CD14-positive monocyte (primary cell): ENCODE measurements at regions not wholly inside any gene's neighbourhood (a gene's known extent, or its start where the extent isn't known, plus 50 kb on each side); places are given as distances from the start of the nearest gene placed in this dataset.

Experiments
- DNase-seq, 3 donors: peaks; one replicate each; pipeline ENCODE4 v3.0.0-alpha.2; 2011 to 2022
- H2AFZ ChIP-seq: 2 replicates; pipeline ENCODE4 v1.6.0; 2012; ENCODE audit warnings: mild to moderate bottlenecking, low read depth, low read length, inconsistent platforms; ENCODE audit not compliant: insufficient read depth, poor library complexity, severe bottlenecking
- H3K27ac ChIP-seq, 2 donors: 1 replicate in 1 of 2; 2 replicates in 1 of 2; pipeline ENCODE4 v1.5.1; 2012 to 2013; ENCODE audit warnings: low read length in 2 of 2, control low read depth in 1 of 2, inconsistent platforms in 1 of 2, low read depth in 1 of 2, mild to moderate bottlenecking in 1 of 2
- H3K27me3 ChIP-seq, 2 donors: one replicate each; pipeline versions ENCODE4 v1.6.0 to v1.6.1; 2011 to 2013; ENCODE audit warnings: low read length in 2 of 2; ENCODE audit not compliant: control insufficient read depth in 2 of 2, insufficient read depth in 2 of 2
- H3K36me3 ChIP-seq, 2 donors: replicated peaks in 1 of 2; 1 replicate in 1 of 2; 2 replicates in 1 of 2; pipeline versions ENCODE4 v1.5.1 to v1.6.1; 2012 to 2013; ENCODE audit warnings: low read length in 2 of 2, control low read depth in 1 of 2, inconsistent platforms in 1 of 2, mild to moderate bottlenecking in 1 of 2; ENCODE audit not compliant: insufficient read depth in 2 of 2, control insufficient read depth in 1 of 2
- H3K4me1 ChIP-seq, 2 donors: 1 replicate in 1 of 2; 2 replicates in 1 of 2; pipeline versions ENCODE4 v1.5.1 to v1.6.1; 2012 to 2013; ENCODE audit warnings: low read length in 2 of 2, control low read depth in 1 of 2, inconsistent platforms in 1 of 2, mild to moderate bottlenecking in 1 of 2, moderate library complexity in 1 of 2; ENCODE audit not compliant: insufficient read depth in 2 of 2, control insufficient read depth in 1 of 2
- H3K4me2 ChIP-seq: replicated peaks from 2 replicates; pipeline ENCODE3; 2012; ENCODE audit warnings: low read length, moderate library complexity, mild to moderate bottlenecking; ENCODE audit not compliant: poor library complexity, severe bottlenecking; ENCODE audit errors: extremely low read depth
- H3K4me3 ChIP-seq, 3 experiments: fragments of 200-600 bp in 1 of 3; sonication (generic) in 1 of 3; replicated peaks in 1 of 3; 1 replicate in 2 of 3; 2 replicates in 1 of 3; pipeline ENCODE4 v1.5.1; 2011 to 2013; ENCODE audit warnings: low read length in 3 of 3, mild to moderate bottlenecking in 3 of 3, control low read depth in 2 of 3, low read depth in 2 of 3, inconsistent platforms in 1 of 3, moderate library complexity in 1 of 3
- H3K79me2 ChIP-seq: 2 replicates; pipeline ENCODE4 v1.6.0; 2012; ENCODE audit warnings: mild to moderate bottlenecking, control low read depth, inconsistent platforms, low read length, moderate library complexity; ENCODE audit not compliant: insufficient read depth
- H3K9ac ChIP-seq: 2 replicates; pipeline ENCODE4 v1.6.0; 2017; ENCODE audit warnings: low read length, mild to moderate bottlenecking; ENCODE audit not compliant: insufficient read depth, poor library complexity, severe bottlenecking
- H3K9me3 ChIP-seq, 2 donors: replicated peaks in 1 of 2; 1 replicate in 1 of 2; 2 replicates in 1 of 2; pipeline versions ENCODE4 v1.5.1 to v1.6.1; 2012 to 2013; ENCODE audit warnings: low read length in 2 of 2, control low read depth in 1 of 2; ENCODE audit not compliant: control insufficient read depth in 1 of 2, insufficient read depth in 1 of 2
- H4K20me1 ChIP-seq: 2 replicates; pipeline ENCODE4 v1.6.0; 2012; ENCODE audit warnings: mild to moderate bottlenecking, low read length, control low read depth, moderate library complexity; ENCODE audit not compliant: insufficient read depth
- H3K27ac Mint-ChIP-seq, 7 donors: one replicate each; pipeline ENCODE4 v1.8.0; 2020; ENCODE audit warnings: mild to moderate bottlenecking in 7 of 7, mixed read lengths in 7 of 7, moderate library complexity in 6 of 7, inconsistent platforms in 2 of 7
- H3K27me3 Mint-ChIP-seq, 3 donors: one replicate each; pipeline ENCODE4 v1.8.0; 2021 to 2022; ENCODE audit warnings: low read depth in 3 of 3, mild to moderate bottlenecking in 3 of 3, mixed read lengths in 3 of 3, moderate library complexity in 3 of 3, inconsistent platforms in 1 of 3
- H3K36me3 Mint-ChIP-seq, 2 donors: one replicate each; pipeline ENCODE4 v1.8.0; 2020; ENCODE audit warnings: mixed read lengths in 2 of 2, inconsistent platforms in 1 of 2, mild to moderate bottlenecking in 1 of 2
- H3K4me1 Mint-ChIP-seq: one replicate; pipeline ENCODE4 v1.8.0; 2020; ENCODE audit warnings: mild to moderate bottlenecking, mixed read lengths
- H3K4me3 Mint-ChIP-seq, 2 donors: one replicate each; pipeline ENCODE4 v1.8.0; 2020; ENCODE audit warnings: mild to moderate bottlenecking in 2 of 2, mixed read lengths in 2 of 2, moderate library complexity in 1 of 2
- H3K9me3 Mint-ChIP-seq, 7 donors: one replicate each; pipeline ENCODE4 v1.8.0; 2020 to 2022; ENCODE audit warnings: mixed read lengths in 7 of 7, mild to moderate bottlenecking in 6 of 7, moderate library complexity in 6 of 7, inconsistent platforms in 2 of 7
- CTCF ChIP-seq: fragments of 200-600 bp; IDR thresholded peaks from one replicate; pipeline ENCODE4 v1.8.0; 2022; ENCODE audit warnings: antibody characterized with exemption, mild to moderate bottlenecking
- WGBS: methylation state at CpG from one replicate; pipeline ENCODE4 v1.1.5; 2013; ENCODE audit warnings: missing lambda C conversion rate; ENCODE audit not compliant: insufficient coverage; 5-methylcytosine and 5-hydroxymethylcytosine counted together
- intact Hi-C, 2 donors: fragments of 100-400 bp; cut with micrococcal nuclease; formaldehyde crosslinking; loops; one replicate each; pipeline versions ENCODE4 v1.15.0 to v1.15.1; 2023

DNA sequence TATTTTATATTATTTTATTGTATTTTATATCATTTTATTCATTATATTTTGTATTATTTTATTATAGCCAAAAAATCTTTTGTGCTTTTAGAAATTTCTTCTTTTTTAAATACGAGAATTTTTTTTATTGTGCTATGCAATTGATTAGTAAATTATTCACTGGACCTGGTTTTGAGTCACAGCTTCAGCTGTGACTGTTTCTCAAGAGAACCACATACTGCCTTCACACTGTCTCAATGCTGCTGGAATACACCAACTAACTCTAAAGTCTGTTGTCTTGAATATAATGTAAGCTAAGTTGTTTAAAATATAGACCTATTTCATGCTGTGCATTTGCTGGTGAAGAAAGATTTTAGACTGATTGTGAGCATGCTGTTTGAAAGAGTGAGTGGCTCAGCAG is 423.6 kb downstream of the NDFIP2 start:
- DNase-seq: no peak
- H3K4me1 ChIP-seq: peaks cover 7 to 10% of the 10 kb centered on the region in 2 donors
- H4K20me1 ChIP-seq: no peaks in the 10 kb centered on the region
- no peak overlapping the region for H3K27ac ChIP-seq
- no peak overlapping the region for H3K4me2 ChIP-seq
- H3K27me3 ChIP-seq: no peaks in the 10 kb centered on the region
- no peak overlapping the region for H2AFZ ChIP-seq
- H3K79me2 ChIP-seq: no peaks in the 10 kb centered on the region
- no peak for TF ChIP-seq CTCF
- no peak overlapping the region for H3K27ac Mint-ChIP-seq
- peaks cover 10% of the 10 kb centered on the region for H3K4me1 Mint-ChIP-seq
- H3K36me3 Mint-ChIP-seq: no peaks in the 10 kb centered on the region
- WGBS: no CpG with 5 or more reads among the region's 1 CpG
- no peak overlapping the region for H3K9ac ChIP-seq
- no peaks in the 10 kb centered on the region for H3K27me3 Mint-ChIP-seq
- H3K36me3 ChIP-seq: no peaks in the 10 kb centered on the region
- H3K9me3 Mint-ChIP-seq: peaks cover 3 to 11% (median 6%) of the 10 kb centered on the region in 7 donors
- H3K9me3 ChIP-seq: peaks cover 0 to 8% of the 10 kb centered on the region in 2 donors
- H3K4me3 Mint-ChIP-seq: no peak overlapping the region
- intact Hi-C loops: no loop called here
- H3K4me3 ChIP-seq: no peak overlapping the region

DNA sequence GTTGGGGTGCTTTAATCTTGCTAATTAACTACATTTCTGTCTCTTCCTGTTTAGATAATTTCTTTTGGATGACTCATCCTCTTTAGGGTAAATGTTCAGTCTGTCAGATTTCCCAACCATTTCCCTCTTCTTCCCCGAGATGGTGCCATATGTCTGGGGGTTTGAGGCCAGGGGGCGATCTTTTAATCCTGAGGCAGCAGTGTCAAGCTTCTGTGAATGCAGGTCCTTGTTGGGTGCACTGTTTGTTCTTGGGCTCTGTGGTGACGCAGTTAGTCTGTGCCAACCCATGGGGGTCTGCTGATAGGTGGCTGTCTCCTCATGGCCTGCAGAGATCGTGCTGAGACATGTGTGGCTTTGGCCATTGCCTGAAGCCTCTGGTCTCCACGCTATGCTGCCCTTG is 420.4 kb downstream of the NDFIP2 start:
- no peaks in the 10 kb centered on the region for H3K36me3 ChIP-seq
- H3K4me2 ChIP-seq: no peak overlapping the region
- WGBS: 94% methylated on average over 2 of the region's 5 CpGs
- intact Hi-C loops: no loop called here
- peak in 2 of 3 donors; percentile 9 to 11 for DNase-seq
- peaks cover 0 to 10% of the 10 kb centered on the region in 2 donors for H3K9me3 ChIP-seq
- no peaks in the 10 kb centered on the region for H3K27me3 Mint-ChIP-seq
- H3K9ac ChIP-seq: no peak overlapping the region
- H3K27ac Mint-ChIP-seq: peak overlapping the region in 2 of 7 donors; percentile 30 to 48
- peaks cover 16% of the 10 kb centered on the region for H3K4me1 Mint-ChIP-seq
- H3K27ac ChIP-seq: no peak overlapping the region
- TF ChIP-seq CTCF: no peak
- no peak overlapping the region for H3K4me3 ChIP-seq
- H4K20me1 ChIP-seq: no peaks in the 10 kb centered on the region
- H2AFZ ChIP-seq: no peak overlapping the region
- H3K27me3 ChIP-seq: no peaks in the 10 kb centered on the region
- H3K9me3 Mint-ChIP-seq: peaks cover 3 to 14% (median 6%) of the 10 kb centered on the region in 7 donors
- no peaks in the 10 kb centered on the region for H3K79me2 ChIP-seq
- peaks cover 7 to 10% of the 10 kb centered on the region in 2 donors for H3K4me1 ChIP-seq
- no peak overlapping the region for H3K4me3 Mint-ChIP-seq
- H3K36me3 Mint-ChIP-seq: no peaks in the 10 kb centered on the region
